Upper lobe of left lung (tissue), 4 donors: ENCODE measurements at regions not wholly inside any gene's neighbourhood (a gene's known extent, or its start where the extent isn't known, plus 50 kb on each side); places are given as distances from the start of the nearest gene placed in this dataset.

Source experiments
- EP300 ChIP-seq, 4 donors: sonication (generic); formaldehyde crosslinking; IDR thresholded peaks; one replicate each; pipeline ENCODE4 v1.5.1; 2017; ENCODE audit warnings: antibody characterized with exemption in 4 of 4, control low read depth in 2 of 4
- POLR2A ChIP-seq, 4 donors: fragments of 450-650 bp; IDR thresholded peaks; one replicate each; pipeline ENCODE4 v1.5.1; 2016 to 2017; ENCODE audit warnings: antibody characterized with exemption in 4 of 4, mild to moderate bottlenecking in 2 of 4
- POLR2AphosphoS5 ChIP-seq, 2 donors: sonication (generic); formaldehyde crosslinking; IDR thresholded peaks; one replicate each; pipeline ENCODE4 v1.5.1; 2017; ENCODE audit warnings: antibody characterized with exemption in 2 of 2
- TF ChIP-seq, protein P1 (sequence below), 6 experiments: fragments of 450-650 bp in 4 of 6; fragments of 200-600 bp in 2 of 6; sonication (generic) in 2 of 6; IDR thresholded peaks; one replicate each; pipeline ENCODE4 v1.5.1; 2016 to 2019; ENCODE audit warnings: antibody characterized with exemption in 6 of 6

DNA sequence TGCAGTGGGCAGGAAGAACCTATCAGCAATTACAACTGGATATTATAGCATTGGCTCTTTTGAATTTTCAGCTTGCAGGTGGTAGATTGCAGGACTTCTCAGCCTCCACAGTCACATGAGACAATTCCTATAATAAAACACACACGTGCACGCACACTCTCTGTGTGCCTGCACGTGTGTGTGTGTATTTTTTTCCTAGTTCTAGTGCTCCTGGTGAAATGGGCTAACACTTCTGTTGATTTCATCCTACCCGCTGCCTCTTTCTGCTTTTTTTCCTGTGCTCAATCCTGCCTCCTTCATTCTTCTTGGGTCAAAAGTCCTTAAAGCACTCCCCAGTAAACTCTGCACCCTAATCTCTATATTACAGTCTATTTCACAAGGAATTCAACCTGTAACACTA is 320.1 kb downstream of the OSTF1 start:
- no peak for TF ChIP-seq POLR2A (IDR thresholded peaks at IDR 0.05)
- TF ChIP-seq, protein P1, sequence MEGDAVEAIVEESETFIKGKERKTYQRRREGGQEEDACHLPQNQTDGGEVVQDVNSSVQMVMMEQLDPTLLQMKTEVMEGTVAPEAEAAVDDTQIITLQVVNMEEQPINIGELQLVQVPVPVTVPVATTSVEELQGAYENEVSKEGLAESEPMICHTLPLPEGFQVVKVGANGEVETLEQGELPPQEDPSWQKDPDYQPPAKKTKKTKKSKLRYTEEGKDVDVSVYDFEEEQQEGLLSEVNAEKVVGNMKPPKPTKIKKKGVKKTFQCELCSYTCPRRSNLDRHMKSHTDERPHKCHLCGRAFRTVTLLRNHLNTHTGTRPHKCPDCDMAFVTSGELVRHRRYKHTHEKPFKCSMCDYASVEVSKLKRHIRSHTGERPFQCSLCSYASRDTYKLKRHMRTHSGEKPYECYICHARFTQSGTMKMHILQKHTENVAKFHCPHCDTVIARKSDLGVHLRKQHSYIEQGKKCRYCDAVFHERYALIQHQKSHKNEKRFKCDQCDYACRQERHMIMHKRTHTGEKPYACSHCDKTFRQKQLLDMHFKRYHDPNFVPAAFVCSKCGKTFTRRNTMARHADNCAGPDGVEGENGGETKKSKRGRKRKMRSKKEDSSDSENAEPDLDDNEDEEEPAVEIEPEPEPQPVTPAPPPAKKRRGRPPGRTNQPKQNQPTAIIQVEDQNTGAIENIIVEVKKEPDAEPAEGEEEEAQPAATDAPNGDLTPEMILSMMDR (IDR thresholded peaks at IDR 0.05), result no peak
- no peak for TF ChIP-seq EP300 (IDR thresholded peaks at IDR 0.05)
- TF ChIP-seq POLR2AphosphoS5 (IDR thresholded peaks at IDR 0.05), result no peak
